ENCODE measurements at regions not wholly inside any gene's neighbourhood (a gene's known extent, or its start where the extent isn't known, plus 50 kb on each side); places are given as distances from the start of the nearest gene placed in this dataset.
"Not testable (repeated sequence)": the region's sequence is repeated elsewhere in the genome, so short reads cannot be mapped to it uniquely, and the experiment has no call there.

GRCh38 chr15:88995449-88995848, 82.3 kb upstream of the MFGE8 start:
- no peak for DNase-seq

GRCh38 chr15:88997531-88997930, 84.4 kb upstream of the MFGE8 start:
- DNase-seq, result no peak

GRCh38 chr15:88998980-88999713, 86.0 kb upstream of the MFGE8 start:
- DNase-seq, result no peak

DNA sequence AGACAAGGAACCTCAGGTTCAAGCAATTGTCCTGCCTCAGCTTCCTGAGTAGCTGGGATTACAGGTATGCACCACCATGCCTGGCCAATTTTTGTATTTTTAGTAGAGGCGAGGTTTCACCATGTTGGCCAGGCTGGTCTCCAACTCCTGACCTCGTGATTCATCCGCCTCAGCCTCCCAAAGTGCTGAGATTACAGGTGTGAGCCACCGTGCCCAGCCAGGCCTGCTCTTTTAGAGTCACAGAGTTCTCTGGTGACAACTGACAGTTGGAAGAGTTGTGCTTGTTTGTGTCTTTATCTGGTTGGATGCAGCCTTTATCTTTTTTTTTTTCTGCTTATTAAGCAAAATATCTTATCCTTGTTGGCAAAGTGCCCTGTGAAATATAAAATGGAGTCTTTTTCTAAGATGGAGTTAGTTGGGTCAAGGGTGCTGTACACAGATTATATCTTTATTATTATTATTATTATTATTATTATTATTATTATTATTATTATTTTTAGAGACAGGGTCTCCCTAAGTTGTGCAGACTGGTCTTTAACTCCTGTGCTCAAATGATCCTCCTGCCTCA, 86.5 kb upstream of the ABHD2 start:
- not testable (repeated sequence) for DNase-seq

DNA sequence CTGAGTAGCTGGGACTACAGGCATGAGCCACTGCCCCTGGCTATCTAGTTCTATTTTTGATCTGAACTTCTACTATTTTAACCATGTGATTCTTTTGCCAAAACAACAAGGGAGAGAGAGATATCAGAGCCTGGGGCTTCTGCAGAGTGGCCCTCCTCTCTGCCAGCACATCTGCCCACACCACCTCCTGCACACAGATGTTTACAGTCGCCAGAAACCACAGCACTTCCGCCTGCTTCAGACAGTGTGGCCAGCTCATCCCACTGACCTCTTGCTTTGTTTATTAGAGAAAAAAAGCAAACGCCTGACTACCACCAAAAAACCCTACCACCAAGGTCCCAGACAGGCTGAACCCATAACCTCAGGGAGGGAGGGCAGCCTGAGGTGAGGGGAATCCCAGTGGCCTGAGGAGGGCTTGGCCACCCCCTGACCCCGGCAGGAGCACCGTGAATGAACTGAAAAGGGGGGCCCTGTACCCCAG, 85.9 kb upstream of the ABHD2 start:
- no peak for DNase-seq

GRCh38 chr15:89002830-89003229, 85.4 kb upstream of the ABHD2 start:
- no peak for DNase-seq

- DNase-seq, result peak in 1 of 2 donors; percentile 21
Observed at GRCh38 chr15:89003865-89004725, 84.2 kb upstream of the ABHD2 start.

GRCh38 chr15:89004726-89005030, 83.6 kb upstream of the ABHD2 start:
- DNase-seq, result no peak

GRCh38 chr15:89007527-89007926, 80.7 kb upstream of the ABHD2 start:
- DNase-seq, result not testable (repeated sequence)

DNA sequence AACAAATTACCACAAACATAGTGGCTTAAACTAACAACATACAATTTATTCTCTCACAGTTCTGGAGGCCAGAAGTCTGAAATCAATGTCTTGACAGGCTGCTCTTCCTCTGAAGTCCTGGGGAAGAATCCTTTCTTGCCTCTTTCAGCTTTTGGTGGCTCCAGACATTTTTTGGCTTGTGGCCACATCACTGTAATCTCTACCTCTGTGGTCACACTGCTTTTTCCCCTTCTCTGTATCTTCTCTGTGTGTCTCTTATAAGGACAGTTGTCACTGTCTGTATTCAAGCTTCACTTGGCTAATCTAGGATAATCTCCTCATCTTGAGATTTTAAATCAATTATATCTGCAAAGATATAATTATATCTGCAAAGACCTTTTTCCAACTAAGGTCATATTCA, 80.3 kb upstream of the ABHD2 start:
- no peak for DNase-seq

GRCh38 chr15:89009080-89009479, 79.2 kb upstream of the ABHD2 start:
- DNase-seq, result no peak

DNA sequence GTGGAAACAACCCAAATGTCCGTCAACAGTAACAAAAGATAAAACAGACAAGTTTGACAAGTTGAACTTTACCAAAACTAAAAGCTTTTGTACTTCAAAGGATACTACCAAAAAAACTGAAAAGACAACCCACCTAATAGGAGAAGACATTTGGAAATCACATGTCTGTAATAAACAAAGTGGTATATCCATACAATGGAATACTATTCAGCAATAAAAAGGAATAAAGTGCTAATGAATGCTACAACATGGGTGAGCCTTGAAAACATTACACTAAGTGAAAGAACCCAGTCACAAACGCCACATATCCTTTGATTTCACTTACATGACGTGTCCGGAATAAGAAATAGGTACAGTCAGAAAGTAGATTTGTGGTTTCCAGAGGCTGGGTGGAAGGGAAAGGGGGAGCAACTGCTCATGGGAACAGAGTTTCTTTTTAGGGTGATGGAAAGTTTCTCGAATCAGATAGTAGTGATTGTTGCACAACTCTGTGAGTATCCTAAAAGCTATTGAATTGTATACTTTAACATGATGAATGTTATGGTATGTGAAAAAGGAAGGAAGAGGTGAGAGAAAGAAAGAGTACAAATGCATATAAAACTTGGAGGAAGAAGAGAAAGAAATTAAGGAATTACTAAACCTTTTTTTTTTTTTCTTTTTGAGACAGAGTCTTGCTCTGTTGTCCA, 72.7 kb upstream of the ABHD2 start:
- DNase-seq, result no peak

- DNase-seq, result no peak
Observed at GRCh38 chr15:89016549-89017041, 71.7 kb upstream of the ABHD2 start.

DNA sequence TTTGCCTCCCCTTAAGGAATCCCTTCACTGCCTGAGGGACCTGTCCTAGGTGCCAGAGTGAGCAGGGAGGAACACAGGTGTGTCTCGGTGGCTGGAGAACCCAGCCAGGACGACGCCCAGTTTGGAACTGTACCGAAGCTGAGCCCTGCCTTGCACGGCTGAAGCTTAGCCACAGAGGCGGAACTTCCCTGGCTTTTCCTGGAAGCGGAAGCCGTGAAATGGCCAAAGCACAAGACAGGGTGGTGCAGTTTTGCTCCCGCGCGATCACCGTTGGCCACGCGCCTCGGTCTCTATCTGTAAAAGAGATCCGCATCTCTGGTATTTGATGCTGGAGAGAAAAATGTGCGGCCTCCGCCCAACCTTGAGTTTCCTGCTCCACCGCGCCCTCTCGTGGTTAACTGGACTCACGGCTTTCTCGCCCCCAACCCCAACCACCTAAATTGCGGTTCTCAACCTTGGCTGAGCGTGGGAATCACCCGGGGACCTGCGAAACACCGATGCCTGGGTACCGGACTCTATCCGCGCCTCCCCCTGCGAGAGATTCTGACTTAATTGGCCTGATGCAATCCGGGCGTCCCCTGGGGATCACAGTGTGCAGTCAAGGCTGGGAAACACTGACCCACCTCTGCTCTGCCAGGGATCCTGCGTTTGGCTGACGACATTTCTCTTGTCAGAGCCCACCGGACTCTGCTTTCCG, 70.7 kb upstream of the ABHD2 start:
- DNase-seq, result peak; percentile 36 to 57

DNA sequence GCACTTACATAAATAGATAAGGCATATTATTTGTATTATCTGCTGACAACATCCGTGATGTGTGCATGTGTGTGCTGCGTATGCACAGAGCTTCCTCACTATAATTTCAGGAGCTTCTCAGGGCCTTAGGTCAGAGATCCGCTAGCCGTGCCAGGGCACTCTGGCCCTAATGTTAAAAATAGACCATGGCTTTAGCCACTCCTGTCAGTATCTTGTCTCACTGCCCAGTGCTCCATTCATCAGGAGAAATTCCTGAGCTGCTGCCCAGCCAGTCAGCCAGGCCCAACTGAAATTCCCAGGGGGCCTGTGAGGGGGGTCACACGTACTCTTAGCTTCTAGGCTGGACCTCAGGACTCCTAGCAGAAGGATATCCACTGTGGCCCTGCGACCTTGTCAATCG, 70.0 kb upstream of the ABHD2 start:
- DNase-seq, result peak; percentile 13 to 36

- DNase-seq, result no peak
Observed at GRCh38 chr15:89019436-89019835, 68.8 kb upstream of the ABHD2 start.

- DNase-seq, result no peak
Observed at GRCh38 chr15:89021224-89021623, 67.0 kb upstream of the ABHD2 start.

- not testable (repeated sequence) for DNase-seq
Observed at GRCh38 chr15:89021886-89022285, 66.4 kb upstream of the ABHD2 start.

DNA sequence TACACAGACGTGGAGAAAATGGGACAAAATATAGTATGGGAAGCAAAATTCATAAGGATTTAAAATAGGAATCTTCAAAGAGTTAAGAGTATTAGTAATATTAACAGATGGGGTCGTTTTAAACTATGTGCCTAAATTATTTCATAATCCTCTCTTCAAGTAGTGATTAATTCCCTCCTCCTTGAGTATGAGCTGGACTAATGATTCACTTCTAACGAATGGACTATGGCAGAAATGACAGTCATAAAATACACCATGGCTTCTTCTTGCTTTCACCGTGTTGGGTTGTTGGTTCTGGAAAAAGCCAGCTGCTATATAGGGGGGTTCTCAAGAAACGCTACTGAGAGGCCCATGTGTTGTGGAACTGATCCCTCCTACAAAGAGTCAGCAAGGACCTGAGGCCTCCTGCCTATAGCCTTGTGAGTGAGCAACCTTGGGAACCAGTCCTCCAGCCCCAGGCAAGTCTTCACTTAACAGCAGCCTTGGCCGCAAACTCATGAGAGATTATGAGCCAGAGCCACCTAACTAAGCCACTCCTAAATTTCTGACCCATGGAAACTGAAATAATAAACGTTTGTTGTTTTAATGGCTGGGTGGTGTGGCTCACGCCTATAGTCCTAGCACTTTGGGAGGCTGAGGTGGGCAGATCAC, 64.8 kb upstream of the ABHD2 start:
- DNase-seq, result no peak

- no peak for DNase-seq
Observed at GRCh38 chr15:89024418-89024817, 63.8 kb upstream of the ABHD2 start.

- DNase-seq, result no peak
Observed at GRCh38 chr15:89026167-89026566, 62.1 kb upstream of the ABHD2 start.

Measured in right lung (tissue), 2 donors.